Astrocyte (in vitro differentiated cells and primary cell): ENCODE measurements at regions not wholly inside any gene's neighbourhood (a gene's known extent, or its start where the extent isn't known, plus 50 kb on each side); places are given as distances from the start of the nearest gene placed in this dataset.

ENCODE experiments used
- DNase-seq: peaks from one replicate; pipeline ENCODE4 v3.0.0-alpha.2; 2010; ENCODE audit warnings: low read depth
- FAIRE-seq: peaks from 2 replicates; lab custom pipeline; 2011; peaks lifted over from hg19 to GRCh38; lab: Jason Lieb, UNC
- H2AFZ ChIP-seq: 2 replicates; pipeline ENCODE4 v1.6.0; 2012; ENCODE audit warnings: low read depth, low read length, inconsistent platforms
- H3K27ac ChIP-seq: 2 replicates; pipeline ENCODE4 v1.5.1; 2011; ENCODE audit warnings: low read depth, low read length, inconsistent platforms
- H3K27me3 ChIP-seq: 2 replicates; pipeline ENCODE4 v1.6.0; 2011; ENCODE audit warnings: low read length, inconsistent platforms; ENCODE audit not compliant: insufficient read depth
- H3K36me3 ChIP-seq: 2 replicates; pipeline ENCODE4 v1.5.1; 2011; ENCODE audit warnings: low read length, inconsistent platforms; ENCODE audit not compliant: insufficient read depth
- H3K4me1 ChIP-seq: 2 replicates; pipeline ENCODE4 v1.5.1; 2011; ENCODE audit warnings: low read length, inconsistent platforms; ENCODE audit not compliant: insufficient read depth
- H3K4me2 ChIP-seq: 2 replicates; pipeline ENCODE4 v1.6.0; 2012; ENCODE audit warnings: low read length, inconsistent platforms
- H3K4me3 ChIP-seq: 2 replicates; pipeline ENCODE4 v1.5.1; 2011; ENCODE audit warnings: low read depth, mild to moderate bottlenecking, low read length, inconsistent platforms; ENCODE audit not compliant: insufficient read depth
- H3K79me2 ChIP-seq: 2 replicates; pipeline ENCODE4 v1.6.0; 2012; ENCODE audit warnings: mild to moderate bottlenecking, low read length, inconsistent platforms; ENCODE audit not compliant: insufficient read depth
- H3K9ac ChIP-seq: 2 replicates; pipeline ENCODE4 v1.6.0; 2012; ENCODE audit warnings: mild to moderate bottlenecking, low read length, inconsistent platforms
- H3K9me3 ChIP-seq: 2 replicates; pipeline ENCODE4 v1.5.1; 2012; ENCODE audit warnings: low read depth, mild to moderate bottlenecking, low read length, inconsistent platforms; ENCODE audit not compliant: insufficient read depth
- H4K20me1 ChIP-seq: 2 replicates; pipeline ENCODE4 v1.6.0; 2012; ENCODE audit warnings: low read length, inconsistent platforms; ENCODE audit not compliant: insufficient read depth
- H3K27ac Mint-ChIP-seq: one replicate; pipeline ENCODE4 v1.8.0; 2021; ENCODE audit warnings: mild to moderate bottlenecking, mixed read lengths; ENCODE audit not compliant: unreplicated experiment
- H3K27me3 Mint-ChIP-seq: one replicate; pipeline ENCODE4 v1.8.0; 2021; ENCODE audit warnings: low read depth, mixed read lengths; ENCODE audit not compliant: unreplicated experiment
- H3K36me3 Mint-ChIP-seq: one replicate; pipeline ENCODE4 v1.8.0; 2021; ENCODE audit warnings: low read depth, mixed read lengths; ENCODE audit not compliant: unreplicated experiment
- H3K4me1 Mint-ChIP-seq: one replicate; pipeline ENCODE4 v1.8.0; 2021; ENCODE audit warnings: low read depth, mixed read lengths; ENCODE audit not compliant: unreplicated experiment
- H3K4me3 Mint-ChIP-seq: one replicate; pipeline ENCODE4 v1.8.0; 2021; ENCODE audit warnings: mild to moderate bottlenecking, moderate library complexity, mixed read lengths; ENCODE audit not compliant: unreplicated experiment
- H3K9me3 Mint-ChIP-seq: one replicate; pipeline ENCODE4 v1.8.0; 2021; ENCODE audit warnings: mild to moderate bottlenecking, mixed read lengths; ENCODE audit not compliant: unreplicated experiment
- CTCF ChIP-seq: IDR thresholded peaks from 2 replicates; pipeline ENCODE4 v1.5.1; 2011; ENCODE audit warnings: low read depth, mild to moderate bottlenecking, inconsistent platforms, low read length, moderate library complexity; ENCODE audit not compliant: insufficient read depth
- EZH2 ChIP-seq: IDR thresholded peaks from 2 replicates; pipeline ENCODE4 v1.6.1; 2012; ENCODE audit warnings: mild to moderate bottlenecking, low read length, inconsistent platforms; ENCODE audit not compliant: insufficient read depth

GRCh38 chrX:99887918-99888317 lies 522.2 kb downstream of the PCDH19 start:
- DNase-seq, result no peak
- no peaks in the 10 kb centered on the region for H3K27me3 ChIP-seq
- no peak overlapping the region for H3K27ac ChIP-seq
- H3K4me3 Mint-ChIP-seq, result no peak overlapping the region
- H3K4me1 ChIP-seq, result no peaks in the 10 kb centered on the region
- no peak overlapping the region for H3K4me2 ChIP-seq
- no peaks in the 10 kb centered on the region for H3K36me3 ChIP-seq
- no peak overlapping the region for H3K4me3 ChIP-seq
- H3K9me3 Mint-ChIP-seq, result no peaks in the 10 kb centered on the region
- no peaks in the 10 kb centered on the region for H3K27me3 Mint-ChIP-seq
- FAIRE-seq, result no peak
- H4K20me1 ChIP-seq, result no peaks in the 10 kb centered on the region
- no peak overlapping the region for H2AFZ ChIP-seq
- H3K36me3 Mint-ChIP-seq, result no peaks in the 10 kb centered on the region
- H3K79me2 ChIP-seq, result no peaks in the 10 kb centered on the region
- H3K27ac Mint-ChIP-seq, result no peak overlapping the region
- no peak overlapping the region for H3K9ac ChIP-seq
- no peak for TF ChIP-seq CTCF
- no peak for TF ChIP-seq EZH2
- H3K9me3 ChIP-seq, result no peaks in the 10 kb centered on the region
- H3K4me1 Mint-ChIP-seq, result no peaks in the 10 kb centered on the region

- DNase-seq (no peak), FAIRE-seq (no peak)
- Mint-ChIP-seq H3K9me3 (no peaks in the 10 kb centered on the region), H3K27ac (no peak overlapping the region), H3K4me1 (no peaks in the 10 kb centered on the region), H3K27me3 (no peaks in the 10 kb centered on the region), H3K4me3 (no peak overlapping the region), H3K36me3 (no peaks in the 10 kb centered on the region)
- H3K36me3 ChIP-seq, result no peaks in the 10 kb centered on the region
- H3K4me3 ChIP-seq, result no peak overlapping the region
- no peaks in the 10 kb centered on the region for H3K9me3 ChIP-seq
- H3K4me1 ChIP-seq, result no peaks in the 10 kb centered on the region
- no peak overlapping the region for H3K9ac ChIP-seq
- H3K79me2 ChIP-seq, result no peaks in the 10 kb centered on the region
- no peak overlapping the region for H3K4me2 ChIP-seq
- no peak overlapping the region for H2AFZ ChIP-seq
- TF ChIP-seq EZH2 (no peak), CTCF (no peak)
- H3K27me3 ChIP-seq, result no peaks in the 10 kb centered on the region
- H4K20me1 ChIP-seq, result no peaks in the 10 kb centered on the region
- no peak overlapping the region for H3K27ac ChIP-seq
Observed at GRCh38 chrX:99857455-99857854, 552.6 kb downstream of the PCDH19 start.

GRCh38 chrX:99833821-99834220 lies 576.3 kb downstream of the PCDH19 start:
- Histone ChIP-seq H3K4me2 (no peak overlapping the region), H3K9ac (no peak overlapping the region), H3K79me2 (no peaks in the 10 kb centered on the region), H3K27ac (no peak overlapping the region), H3K4me3 (no peak overlapping the region), H3K36me3 (no peaks in the 10 kb centered on the region), H3K27me3 (no peaks in the 10 kb centered on the region), H3K4me1 (no peaks in the 10 kb centered on the region), H4K20me1 (no peaks in the 10 kb centered on the region), H2AFZ (no peak overlapping the region), H3K9me3 (no peaks in the 10 kb centered on the region)
- no peak overlapping the region for H3K4me3 Mint-ChIP-seq
- peaks cover 2% of the 10 kb centered on the region for H3K9me3 Mint-ChIP-seq
- H3K27me3 Mint-ChIP-seq, result no peaks in the 10 kb centered on the region
- peak; percentile 45 for FAIRE-seq
- no peak overlapping the region for H3K27ac Mint-ChIP-seq
- no peaks in the 10 kb centered on the region for H3K36me3 Mint-ChIP-seq
- TF ChIP-seq EZH2 (no peak), CTCF (no peak)
- no peak for DNase-seq
- H3K4me1 Mint-ChIP-seq, result peaks cover 8% of the 10 kb centered on the region
